ENCODE measurements at regions not wholly inside any gene's neighbourhood (a gene's known extent, or its start where the extent isn't known, plus 50 kb on each side); places are given as distances from the start of the nearest gene placed in this dataset.

- DNase-seq, result no peak
- no peaks in the 10 kb centered on the region for H3K4me1 ChIP-seq
- TF ChIP-seq POLR2A (IDR thresholded peaks at IDR 0.05) (no peak), POLR2AphosphoS5 (IDR thresholded peaks at IDR 0.05) (no peak), CTCF (IDR thresholded peaks at IDR 0.05 in 8 of 11, conservative IDR thresholded peaks at IDR 0.05 in 3 of 11) (no peak)
- 14 to 42% (median 25%) methylated on average over 8 of the region's 8 CpGs for WGBS, 5 donors
- no peak overlapping the region for H3K27ac ChIP-seq
- intact Hi-C loops (cut with DNase I; ENCODE audit: low total_unique reads), result no loop called here
- H3K4me3 ChIP-seq, result no peak overlapping the region
- no peaks in the 10 kb centered on the region for H3K9me3 ChIP-seq
- no peaks in the 10 kb centered on the region for H3K36me3 ChIP-seq
- H3K27me3 ChIP-seq (replicated peaks in 1 of 7), result peaks cover 3 to 72% (median 39%) of the 10 kb centered on the region in 7 donors
These were observed 496.9 kb upstream of the ZFHX3 start for GRCh38 chr16:73544826-73545225.

GRCh38 chr16:73543970-73544599 lies 496.2 kb upstream of the ZFHX3 start:
- WGBS, 5 donors, result 15 to 30% (median 20%) methylated on average over 20 of the region's 20 CpGs
- no peak for DNase-seq
- H3K27me3 ChIP-seq (replicated peaks in 1 of 7), result peaks cover 3 to 65% (median 39%) of the 10 kb centered on the region in 7 donors

GRCh38 chr16:73543331-73543969 lies 495.5 kb upstream of the ZFHX3 start:
- no peak for TF ChIP-seq CTCF (IDR thresholded peaks at IDR 0.05 in 8 of 11, conservative IDR thresholded peaks at IDR 0.05 in 3 of 11)
- Histone ChIP-seq H3K4me3 (no peak overlapping the region), H3K9me3 (no peaks in the 10 kb centered on the region), H3K27me3 (replicated peaks in 1 of 7) (peaks cover 3 to 59% (median 37%) of the 10 kb centered on the region in 7 donors), H3K4me1 (no peaks in the 10 kb centered on the region), H3K27ac (no peak overlapping the region), H3K36me3 (no peaks in the 10 kb centered on the region)
- intact Hi-C loops (cut with DNase I; ENCODE audit: low total_unique reads), result no loop called here
- 54 to 68% (median 64%) methylated on average over 10 of the region's 10 CpGs for WGBS, 5 donors
- DNase-seq, result no peak

More at GRCh38 chr16:73543970-73544599, 496.2 kb upstream of the ZFHX3 start:
- TF ChIP-seq POLR2AphosphoS5 (IDR thresholded peaks at IDR 0.05) (no peak), POLR2A (IDR thresholded peaks at IDR 0.05) (no peak), CTCF (IDR thresholded peaks at IDR 0.05 in 8 of 11, conservative IDR thresholded peaks at IDR 0.05 in 3 of 11) (no peak)
- Histone ChIP-seq H3K4me3 (no peak overlapping the region), H3K9me3 (no peaks in the 10 kb centered on the region), H3K36me3 (no peaks in the 10 kb centered on the region), H3K4me1 (no peaks in the 10 kb centered on the region), H3K27ac (no peak overlapping the region)
- intact Hi-C loops (cut with DNase I; ENCODE audit: low total_unique reads), result no loop called here

GRCh38 chr16:73542885-73543284 lies 495.0 kb upstream of the ZFHX3 start:
- intact Hi-C loops (cut with DNase I; ENCODE audit: low total_unique reads), result no loop called here
- Histone ChIP-seq H3K4me3 (no peak overlapping the region), H3K27ac (no peak overlapping the region), H3K36me3 (no peaks in the 10 kb centered on the region), H3K4me1 (no peaks in the 10 kb centered on the region), H3K9me3 (no peaks in the 10 kb centered on the region), H3K27me3 (replicated peaks in 1 of 7) (peaks cover 3 to 54% (median 32%) of the 10 kb centered on the region in 7 donors)
- TF ChIP-seq POLR2A (IDR thresholded peaks at IDR 0.05), result no peak
- WGBS, 5 donors, result 80 to 91% (median 86%) methylated on average over 8 of the region's 8 CpGs
- no peak for DNase-seq

Measured in spleen (tissue), 11 donors.